ENCODE measurements at regions not wholly inside any gene's neighbourhood (a gene's known extent, or its start where the extent isn't known, plus 50 kb on each side); places are given as distances from the start of the nearest gene placed in this dataset.
"Not testable (repeated sequence)": the region's sequence is repeated elsewhere in the genome, so short reads cannot be mapped to it uniquely, and the experiment has no call there.

GRCh38 chr7:45435846-45436245 is 138.3 kb upstream of the ADCY1 start (continued):
- TF ChIP-seq ERG (CRISPR knock-in tag; IDR thresholded peaks at IDR 0.05): no peak
- no peak for TF ChIP-seq HMGXB4 (CRISPR knock-in tag; IDR thresholded peaks at IDR 0.05)
- TF ChIP-seq AFF4 (CRISPR knock-in tag; IDR thresholded peaks at IDR 0.05; ENCODE audit: borderline replicate concordance): no peak
- no peak for TF ChIP-seq ZNF425 (CRISPR knock-in tag; conservative IDR thresholded peaks at IDR 0.05)
- TF ChIP-seq SOX15 (CRISPR knock-in tag; IDR thresholded peaks at IDR 0.05): no peak
- no peak for TF ChIP-seq FOXP4 (CRISPR knock-in tag; IDR thresholded peaks at IDR 0.05)
- TF ChIP-seq ATF2 (CRISPR knock-in tag; IDR thresholded peaks at IDR 0.05; ENCODE audit: borderline replicate concordance, low read depth): no peak
- TF ChIP-seq NR3C1 (CRISPR knock-in tag; conservative IDR thresholded peaks at IDR 0.05; ENCODE audit: low read depth): no peak
- TF ChIP-seq PRDM15 (CRISPR knock-in tag; IDR thresholded peaks at IDR 0.05): no peak
- no peak for TF ChIP-seq AR (CRISPR knock-in tag; IDR thresholded peaks at IDR 0.05)
- no peak for TF ChIP-seq MYBL2 (CRISPR knock-in tag; IDR thresholded peaks at IDR 0.05)

GRCh38 chr7:45440776-45441175 is 133.4 kb upstream of the ADCY1 start:
- CTCF ChIA-PET; H3K9me3 Mint-ChIP-seq; ATAC-seq; H3K4me1 Mint-ChIP-seq; H3K27me3 Mint-ChIP-seq (ENCODE audit: low read depth); H3K4me3 Mint-ChIP-seq; DNase-seq (ENCODE audit: low spot score); H3K36me3 Mint-ChIP-seq; POLR2A ChIA-PET; H3K27ac Mint-ChIP-seq: not testable (repeated sequence)

All from WTC11 (cell line).